Ascending aorta (tissue), 2 donors: ENCODE measurements at regions not wholly inside any gene's neighbourhood (a gene's known extent, or its start where the extent isn't known, plus 50 kb on each side); places are given as distances from the start of the nearest gene placed in this dataset.
"Not testable (repeated sequence)": the region's sequence is repeated elsewhere in the genome, so short reads cannot be mapped to it uniquely, and the experiment has no call there.

Source experiments
- DNase-seq, 2 donors: peaks; one replicate each; pipeline ENCODE4 v3.0.0-alpha.2; 2019; ENCODE audit warnings: low spot score in 2 of 2
- H3K27ac ChIP-seq, 2 donors: fragments of 200-600 bp; sonication (generic); one replicate each; pipeline ENCODE4 v1.5.1; 2016 to 2017; ENCODE audit warnings: mild to moderate bottlenecking in 1 of 2
- H3K27me3 ChIP-seq: fragments of 200-600 bp; sonication (generic); one replicate; pipeline ENCODE4 v1.5.1; 2017
- H3K36me3 ChIP-seq, 2 donors: fragments of 200-600 bp; sonication (generic); one replicate each; pipeline ENCODE4 v1.5.1; 2016
- H3K4me1 ChIP-seq, 2 donors: fragments of 200-600 bp; sonication (generic); one replicate each; pipeline ENCODE4 v1.5.1; 2016 to 2017; ENCODE audit warnings: mild to moderate bottlenecking in 1 of 2
- H3K4me3 ChIP-seq, 2 donors: fragments of 200-600 bp; sonication (generic); one replicate each; pipeline ENCODE4 v1.5.1; 2016 to 2017; ENCODE audit warnings: mild to moderate bottlenecking in 1 of 2
- H3K9me3 ChIP-seq, 2 donors: fragments of 200-600 bp; sonication (generic); one replicate each; pipeline ENCODE4 v1.5.1; 2016
- intact Hi-C: fragments of 100-400 bp; cut with DNase I; formaldehyde crosslinking; loops from one replicate; pipeline ENCODE4 v1.15.1; 2023
- TF ChIP-seq, protein P1 (sequence below), 3 experiments: fragments of 200-600 bp in 2 of 3; fragments of 450-650 bp in 1 of 3; sonication (generic) in 2 of 3; IDR thresholded peaks; one replicate each; pipeline ENCODE4 v1.5.1; 2016 to 2019; ENCODE audit warnings: antibody characterized with exemption in 3 of 3, mild to moderate bottlenecking in 1 of 3, moderate library complexity in 1 of 3

DNA sequence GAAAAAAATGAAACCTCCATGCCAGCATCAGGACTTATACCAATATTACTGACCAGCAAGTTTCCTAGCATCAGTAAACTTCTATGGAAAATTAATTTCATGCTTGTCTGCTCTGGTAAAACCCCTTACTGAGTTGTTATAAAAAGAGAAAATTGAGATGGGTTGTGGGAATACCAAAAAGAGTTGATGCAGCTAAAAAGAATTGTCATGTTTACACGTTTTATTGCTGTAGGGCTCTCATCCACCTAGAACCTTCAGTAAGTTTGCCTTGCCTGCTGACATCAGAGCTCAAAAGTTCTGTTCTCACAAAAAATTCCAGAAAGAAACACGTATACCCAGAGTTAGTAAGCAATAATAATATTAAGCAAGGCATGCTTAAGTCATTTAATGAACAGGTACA, 641.3 kb upstream of the ZNF385D start:
- Histone ChIP-seq H3K27me3 (no peaks in the 10 kb centered on the region), H3K4me1 (no peaks in the 10 kb centered on the region), H3K4me3 (no peak overlapping the region), H3K9me3 (no peaks in the 10 kb centered on the region), H3K36me3 (no peaks in the 10 kb centered on the region), H3K27ac (no peak overlapping the region)
- TF ChIP-seq, protein P1, sequence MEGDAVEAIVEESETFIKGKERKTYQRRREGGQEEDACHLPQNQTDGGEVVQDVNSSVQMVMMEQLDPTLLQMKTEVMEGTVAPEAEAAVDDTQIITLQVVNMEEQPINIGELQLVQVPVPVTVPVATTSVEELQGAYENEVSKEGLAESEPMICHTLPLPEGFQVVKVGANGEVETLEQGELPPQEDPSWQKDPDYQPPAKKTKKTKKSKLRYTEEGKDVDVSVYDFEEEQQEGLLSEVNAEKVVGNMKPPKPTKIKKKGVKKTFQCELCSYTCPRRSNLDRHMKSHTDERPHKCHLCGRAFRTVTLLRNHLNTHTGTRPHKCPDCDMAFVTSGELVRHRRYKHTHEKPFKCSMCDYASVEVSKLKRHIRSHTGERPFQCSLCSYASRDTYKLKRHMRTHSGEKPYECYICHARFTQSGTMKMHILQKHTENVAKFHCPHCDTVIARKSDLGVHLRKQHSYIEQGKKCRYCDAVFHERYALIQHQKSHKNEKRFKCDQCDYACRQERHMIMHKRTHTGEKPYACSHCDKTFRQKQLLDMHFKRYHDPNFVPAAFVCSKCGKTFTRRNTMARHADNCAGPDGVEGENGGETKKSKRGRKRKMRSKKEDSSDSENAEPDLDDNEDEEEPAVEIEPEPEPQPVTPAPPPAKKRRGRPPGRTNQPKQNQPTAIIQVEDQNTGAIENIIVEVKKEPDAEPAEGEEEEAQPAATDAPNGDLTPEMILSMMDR (IDR thresholded peaks at IDR 0.05) = no peak
- intact Hi-C loops = no loop called here
- no peak for DNase-seq

GRCh38 chr3:22392859-22393258, 641.8 kb upstream of the ZNF385D start:
- no peaks in the 10 kb centered on the region for H3K9me3 ChIP-seq
- H3K36me3 ChIP-seq = no peaks in the 10 kb centered on the region
- H3K4me3 ChIP-seq = no peak overlapping the region
- intact Hi-C loops = no loop called here
- H3K27me3 ChIP-seq = no peaks in the 10 kb centered on the region
- DNase-seq = no peak
- no peaks in the 10 kb centered on the region for H3K4me1 ChIP-seq
- no peak overlapping the region for H3K27ac ChIP-seq
- TF ChIP-seq, protein P1 (IDR thresholded peaks at IDR 0.05) = no peak

DNA sequence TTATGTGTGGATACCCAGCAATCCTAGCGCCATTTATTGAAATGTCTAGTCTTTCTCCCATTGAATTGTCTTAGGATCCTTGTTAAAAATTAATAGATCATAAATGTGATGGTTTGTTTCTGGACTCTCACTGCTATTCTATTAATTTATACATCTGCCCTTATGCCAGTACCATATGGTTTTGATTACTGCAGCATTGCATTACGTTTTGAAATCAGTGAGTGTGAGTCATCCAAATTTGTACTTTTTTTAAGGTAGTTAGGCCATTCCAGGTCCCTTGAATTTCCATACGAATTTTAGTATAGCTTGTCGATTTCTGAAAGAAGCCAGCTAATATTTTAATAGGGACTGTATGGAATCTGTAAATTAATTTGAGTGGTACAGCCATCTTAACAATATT, 648.6 kb upstream of the ZNF385D start:
- TF ChIP-seq, protein P1 (IDR thresholded peaks at IDR 0.05) = no peak
- DNase-seq = no peak
- H3K4me3 ChIP-seq = no peak overlapping the region
- intact Hi-C loops = no loop called here
- no peaks in the 10 kb centered on the region for H3K4me1 ChIP-seq
- H3K27me3 ChIP-seq = no peaks in the 10 kb centered on the region
- H3K36me3 ChIP-seq = no peaks in the 10 kb centered on the region
- H3K9me3 ChIP-seq = no peaks in the 10 kb centered on the region
- no peak overlapping the region for H3K27ac ChIP-seq

GRCh38 chr3:22401499-22401898, 650.5 kb upstream of the ZNF385D start:
- Histone ChIP-seq H3K4me3 (no peak overlapping the region), H3K36me3 (no peaks in the 10 kb centered on the region), H3K9me3 (no peaks in the 10 kb centered on the region), H3K27me3 (no peaks in the 10 kb centered on the region), H3K4me1 (no peaks in the 10 kb centered on the region), H3K27ac (no peak overlapping the region)
- DNase-seq = no peak
- intact Hi-C loops = no loop called here
- TF ChIP-seq, protein P1 (IDR thresholded peaks at IDR 0.05) = no peak

GRCh38 chr3:22414239-22414638, 663.2 kb upstream of the ZNF385D start:
- Histone ChIP-seq H3K27ac (no peak overlapping the region), H3K9me3 (peaks cover 0 to 3% of the 10 kb centered on the region in 2 donors), H3K4me3 (no peak overlapping the region), H3K36me3 (no peaks in the 10 kb centered on the region), H3K27me3 (no peaks in the 10 kb centered on the region), H3K4me1 (no peaks in the 10 kb centered on the region)
- no peak for DNase-seq
- intact Hi-C loops = no loop called here
- TF ChIP-seq, protein P1 (IDR thresholded peaks at IDR 0.05) = no peak

GRCh38 chr3:22416838-22417446, 665.9 kb upstream of the ZNF385D start:
- H3K4me1 ChIP-seq, H3K27me3 ChIP-seq, intact Hi-C loops, H3K4me3 ChIP-seq, H3K36me3 ChIP-seq, DNase-seq, H3K9me3 ChIP-seq, H3K27ac ChIP-seq: not testable (repeated sequence)
